ENCODE measurements at regions not wholly inside any gene's neighbourhood (a gene's known extent, or its start where the extent isn't known, plus 50 kb on each side); places are given as distances from the start of the nearest gene placed in this dataset.
A peak's percentile ranks its signal among the peaks of the same experiment; 100 is the strongest.
"Not testable (repeated sequence)": the region's sequence is repeated elsewhere in the genome, so short reads cannot be mapped to it uniquely, and the experiment has no call there.

GRCh38 chr6:100226811-100227210 lies 232.8 kb upstream of the MCHR2 start:
- no peak for DNase-seq

- not testable (repeated sequence) for DNase-seq
Measured at GRCh38 chr6:100223952-100224351, 229.9 kb upstream of the MCHR2 start.

GRCh38 chr6:100220543-100220942 lies 226.5 kb upstream of the MCHR2 start:
- DNase-seq: no peak

- DNase-seq: peak; percentile 85
Measured at GRCh38 chr6:100217225-100218012, 223.4 kb upstream of the MCHR2 start.

- DNase-seq: no peak
Measured at GRCh38 chr6:100216760-100217159, 222.7 kb upstream of the MCHR2 start.

GRCh38 chr6:100212131-100212530 lies 218.1 kb upstream of the MCHR2 start:
- DNase-seq: peak; percentile 15

- DNase-seq: no peak
Measured at GRCh38 chr6:100210137-100211117, 216.4 kb upstream of the MCHR2 start.

GRCh38 chr6:100209323-100210136 lies 215.5 kb upstream of the MCHR2 start:
- peak; percentile 38 for DNase-seq

- peak; percentile 98 for DNase-seq
Measured at GRCh38 chr6:100203400-100203799, 209.4 kb upstream of the MCHR2 start.

- DNase-seq: peak; percentile 98
Measured at GRCh38 chr6:100202417-100203194, 208.6 kb upstream of the MCHR2 start.

GRCh38 chr6:100196214-100196982 lies 202.4 kb upstream of the MCHR2 start:
- DNase-seq: not testable (repeated sequence)

- not testable (repeated sequence) for DNase-seq
Measured at GRCh38 chr6:100195244-100195643, 201.2 kb upstream of the MCHR2 start.

GRCh38 chr6:100194535-100194934 lies 200.5 kb upstream of the MCHR2 start:
- DNase-seq: no peak

GRCh38 chr6:100188754-100189153 lies 194.7 kb upstream of the MCHR2 start:
- DNase-seq: no peak

- peak; percentile 50 for DNase-seq
Measured at GRCh38 chr6:100186552-100186951, 192.5 kb upstream of the MCHR2 start.

GRCh38 chr6:100185615-100186014 lies 191.6 kb upstream of the MCHR2 start:
- DNase-seq: no peak

- DNase-seq: no peak
Measured at GRCh38 chr6:100184473-100184872, 190.4 kb upstream of the MCHR2 start.

- no peak for DNase-seq
Measured at GRCh38 chr6:100182313-100182712, 188.3 kb upstream of the MCHR2 start.

GRCh38 chr6:100181309-100181708 lies 187.3 kb upstream of the MCHR2 start:
- no peak for DNase-seq

- DNase-seq: peak; percentile 13
Measured at GRCh38 chr6:100179576-100179975, 185.6 kb upstream of the MCHR2 start.

- no peak for DNase-seq
Measured at GRCh38 chr6:100177956-100178355, 183.9 kb upstream of the MCHR2 start.
